ENCODE measurements at regions not wholly inside any gene's neighbourhood (a gene's known extent, or its start where the extent isn't known, plus 50 kb on each side); places are given as distances from the start of the nearest gene placed in this dataset.

GRCh38 chr5:143896516-143896915 lies 84.6 kb downstream of the HMHB1 start:
- Histone ChIP-seq H3K4me1 (ENCODE audit: insufficient read depth, low read length, poor library complexity, severe bottlenecking) (no peaks in the 10 kb centered on the region), H3K27ac (ENCODE audit: low read depth, low read length, poor library complexity, severe bottlenecking) (no peak overlapping the region), H3K4me3 (ENCODE audit: low read depth, low read length, poor library complexity, severe bottlenecking) (no peak overlapping the region), H3K9me3 (ENCODE audit: low read depth, low read length, poor library complexity, severe bottlenecking) (no peaks in the 10 kb centered on the region), H3K27me3 (replicated peaks; ENCODE audit: insufficient read depth, low read depth, low read length, poor library complexity) (no peaks in the 10 kb centered on the region), H3K36me3 (ENCODE audit: insufficient read depth, low read length, poor library complexity, severe bottlenecking) (no peaks in the 10 kb centered on the region)
- BruUV-seq (replicated peaks): no TSS peak
- CTCF ChIA-PET: no interaction called here
- POLR2A ChIA-PET (ENCODE audit: low non-redundant PET): no interaction called here
- DNase-seq (ENCODE audit: low spot score): no peak
- intact Hi-C loops (cut with micrococcal nuclease; ENCODE audit: unreplicated experiment): no loop called here
- TF ChIP-seq EZH2 (IDR thresholded peaks at IDR 0.05; ENCODE audit: borderline replicate concordance, low read depth, low read length, poor library complexity, severe bottlenecking): no peak
- TF ChIP-seq, protein P1, sequence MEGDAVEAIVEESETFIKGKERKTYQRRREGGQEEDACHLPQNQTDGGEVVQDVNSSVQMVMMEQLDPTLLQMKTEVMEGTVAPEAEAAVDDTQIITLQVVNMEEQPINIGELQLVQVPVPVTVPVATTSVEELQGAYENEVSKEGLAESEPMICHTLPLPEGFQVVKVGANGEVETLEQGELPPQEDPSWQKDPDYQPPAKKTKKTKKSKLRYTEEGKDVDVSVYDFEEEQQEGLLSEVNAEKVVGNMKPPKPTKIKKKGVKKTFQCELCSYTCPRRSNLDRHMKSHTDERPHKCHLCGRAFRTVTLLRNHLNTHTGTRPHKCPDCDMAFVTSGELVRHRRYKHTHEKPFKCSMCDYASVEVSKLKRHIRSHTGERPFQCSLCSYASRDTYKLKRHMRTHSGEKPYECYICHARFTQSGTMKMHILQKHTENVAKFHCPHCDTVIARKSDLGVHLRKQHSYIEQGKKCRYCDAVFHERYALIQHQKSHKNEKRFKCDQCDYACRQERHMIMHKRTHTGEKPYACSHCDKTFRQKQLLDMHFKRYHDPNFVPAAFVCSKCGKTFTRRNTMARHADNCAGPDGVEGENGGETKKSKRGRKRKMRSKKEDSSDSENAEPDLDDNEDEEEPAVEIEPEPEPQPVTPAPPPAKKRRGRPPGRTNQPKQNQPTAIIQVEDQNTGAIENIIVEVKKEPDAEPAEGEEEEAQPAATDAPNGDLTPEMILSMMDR (conservative IDR thresholded peaks at IDR 0.05; ENCODE audit: low read depth, low read length): no peak

- POLR2A ChIA-PET (ENCODE audit: low non-redundant PET): no interaction called here
- no peak for TF ChIP-seq EZH2 (IDR thresholded peaks at IDR 0.05; ENCODE audit: borderline replicate concordance, low read depth, low read length, poor library complexity, severe bottlenecking)
- TF ChIP-seq, protein P1 (conservative IDR thresholded peaks at IDR 0.05; ENCODE audit: low read depth, low read length): no peak
- CTCF ChIA-PET: no interaction called here
- Histone ChIP-seq H3K36me3 (ENCODE audit: insufficient read depth, low read length, poor library complexity, severe bottlenecking) (no peaks in the 10 kb centered on the region), H3K4me3 (ENCODE audit: low read depth, low read length, poor library complexity, severe bottlenecking) (no peak overlapping the region), H3K27me3 (replicated peaks; ENCODE audit: insufficient read depth, low read depth, low read length, poor library complexity) (no peaks in the 10 kb centered on the region), H3K4me1 (ENCODE audit: insufficient read depth, low read length, poor library complexity, severe bottlenecking) (no peaks in the 10 kb centered on the region), H3K27ac (ENCODE audit: low read depth, low read length, poor library complexity, severe bottlenecking) (no peak overlapping the region), H3K9me3 (ENCODE audit: low read depth, low read length, poor library complexity, severe bottlenecking) (no peaks in the 10 kb centered on the region)
- no TSS peak for BruUV-seq (replicated peaks)
- DNase-seq (ENCODE audit: low spot score): no peak
- intact Hi-C loops (cut with micrococcal nuclease; ENCODE audit: unreplicated experiment): no loop called here
Measured at GRCh38 chr5:143896966-143897365, 85.0 kb downstream of the HMHB1 start.

DNA sequence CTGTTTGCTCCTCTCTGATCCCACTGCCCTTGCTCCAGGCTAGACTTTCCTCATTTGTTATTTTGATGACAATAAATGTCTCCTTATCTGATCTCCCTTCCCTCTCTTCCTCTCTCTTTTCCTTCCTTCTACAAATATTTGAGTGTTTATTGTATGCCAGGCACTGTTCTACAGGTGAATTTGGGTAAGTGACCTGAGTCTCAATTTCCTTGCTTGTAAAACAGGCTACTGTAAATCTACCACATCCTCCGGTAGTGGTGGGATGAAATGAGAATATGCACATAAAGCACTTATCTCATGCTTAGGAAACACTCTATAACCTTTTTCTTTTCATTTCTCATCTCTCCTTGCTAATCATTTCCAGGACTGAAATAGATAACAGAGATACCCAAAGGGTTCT lies 86.4 kb downstream of the HMHB1 start:
- ChIA-PET CTCF (no interaction called here), POLR2A (ENCODE audit: low non-redundant PET) (no interaction called here)
- intact Hi-C loops (cut with micrococcal nuclease; ENCODE audit: unreplicated experiment): no loop called here
- no peak overlapping the region for H3K27ac ChIP-seq (ENCODE audit: low read depth, low read length, poor library complexity, severe bottlenecking)
- no peaks in the 10 kb centered on the region for H3K27me3 ChIP-seq (replicated peaks; ENCODE audit: insufficient read depth, low read depth, low read length, poor library complexity)
- no peak for DNase-seq (ENCODE audit: low spot score)
- no peaks in the 10 kb centered on the region for H3K4me1 ChIP-seq (ENCODE audit: insufficient read depth, low read length, poor library complexity, severe bottlenecking)
- H3K4me3 ChIP-seq (ENCODE audit: low read depth, low read length, poor library complexity, severe bottlenecking): no peak overlapping the region
- H3K36me3 ChIP-seq (ENCODE audit: insufficient read depth, low read length, poor library complexity, severe bottlenecking): no peaks in the 10 kb centered on the region
- no peaks in the 10 kb centered on the region for H3K9me3 ChIP-seq (ENCODE audit: low read depth, low read length, poor library complexity, severe bottlenecking)
- TF ChIP-seq, protein P1 (conservative IDR thresholded peaks at IDR 0.05; ENCODE audit: low read depth, low read length): no peak
- no peak for TF ChIP-seq EZH2 (IDR thresholded peaks at IDR 0.05; ENCODE audit: borderline replicate concordance, low read depth, low read length, poor library complexity, severe bottlenecking)
- BruUV-seq (replicated peaks): no TSS peak
